NCI-H2107 treated with DMSO at 0.1 percent for 48 hours (cell line): ENCODE measurements at regions not wholly inside any gene's neighbourhood (a gene's known extent, or its start where the extent isn't known, plus 50 kb on each side); places are given as distances from the start of the nearest gene placed in this dataset.

Experiments
- DNase-seq: peaks from one replicate; lab custom pipeline; 2025; ENCODE audit not compliant: unreplicated experiment; lab: John Stamatoyannopoulos, UW

GRCh38 chr11:41955635-41956400, 496.4 kb upstream of the LRRC4C start:
- DNase-seq: no peak

GRCh38 chr11:41963406-41963805, 504.0 kb upstream of the LRRC4C start:
- no peak for DNase-seq

GRCh38 chr11:41970681-41971080, 511.2 kb upstream of the LRRC4C start:
- no peak for DNase-seq

GRCh38 chr11:41971592-41971991, 512.1 kb upstream of the LRRC4C start:
- no peak for DNase-seq

GRCh38 chr11:41978945-41979344, 519.5 kb upstream of the LRRC4C start:
- DNase-seq: no peak

GRCh38 chr11:41980741-41981140, 521.3 kb upstream of the LRRC4C start:
- DNase-seq: no peak

GRCh38 chr11:41982276-41982675, 522.8 kb upstream of the LRRC4C start:
- no peak for DNase-seq

GRCh38 chr11:41982975-41983374, 523.5 kb upstream of the LRRC4C start:
- no peak for DNase-seq

GRCh38 chr11:41983475-41983874, 524.0 kb upstream of the LRRC4C start:
- DNase-seq: no peak

GRCh38 chr11:41984023-41984422, 524.6 kb upstream of the LRRC4C start:
- DNase-seq: no peak

GRCh38 chr11:41985799-41986198, 526.3 kb upstream of the LRRC4C start:
- DNase-seq: no peak

- no peak for DNase-seq
Measured at GRCh38 chr11:41988951-41989572, 529.6 kb upstream of the LRRC4C start.

- DNase-seq: no peak
Measured at GRCh38 chr11:41989823-41990380, 530.5 kb upstream of the LRRC4C start.

- DNase-seq: no peak
Measured at GRCh38 chr11:41996533-41996932, 537.1 kb upstream of the LRRC4C start.

GRCh38 chr11:41997844-41998401, 538.5 kb upstream of the LRRC4C start:
- no peak for DNase-seq

- no peak for DNase-seq
Measured at GRCh38 chr11:41999066-41999465, 539.6 kb upstream of the LRRC4C start.

- no peak for DNase-seq
Measured at GRCh38 chr11:42003801-42004200, 544.3 kb upstream of the LRRC4C start.

GRCh38 chr11:42006766-42007165, 547.3 kb upstream of the LRRC4C start:
- no peak for DNase-seq

GRCh38 chr11:42012271-42012670, 552.8 kb upstream of the LRRC4C start:
- no peak for DNase-seq

GRCh38 chr11:42013656-42014201, 554.3 kb upstream of the LRRC4C start:
- DNase-seq: no peak

GRCh38 chr11:42021911-42022310, 562.5 kb upstream of the LRRC4C start:
- no peak for DNase-seq

- DNase-seq: no peak
Measured at GRCh38 chr11:42023267-42023666, 563.8 kb upstream of the LRRC4C start.
